GM19372 (cell line): ENCODE measurements at regions not wholly inside any gene's neighbourhood (a gene's known extent, or its start where the extent isn't known, plus 50 kb on each side); places are given as distances from the start of the nearest gene placed in this dataset.
"Not testable (repeated sequence)": the region's sequence is repeated elsewhere in the genome, so short reads cannot be mapped to it uniquely, and the experiment has no call there.

Experiments used
- ATAC-seq: cut with Tn5 transposase; IDR thresholded peaks from one replicate; pipeline ENCODE4 v1.9.1; 2021; ENCODE audit warnings: mild to moderate bottlenecking, low read depth, moderate library complexity; ENCODE audit not compliant: unreplicated experiment

- no peak for ATAC-seq
Measured at GRCh38 chr1:221022331-221022730, 143.1 kb downstream of the HLX start.

- no peak for ATAC-seq
Measured at GRCh38 chr1:221023482-221023881, 144.2 kb downstream of the HLX start.

- ATAC-seq: no peak
Measured at GRCh38 chr1:221025501-221025900, 146.3 kb downstream of the HLX start.

- ATAC-seq: no peak
Measured at GRCh38 chr1:221025956-221026355, 146.7 kb downstream of the HLX start.

GRCh38 chr1:221029981-221030649 lies 150.9 kb downstream of the HLX start:
- ATAC-seq: no peak

- no peak for ATAC-seq
Measured at GRCh38 chr1:221030990-221031389, 151.7 kb downstream of the HLX start.

GRCh38 chr1:221031458-221032203 lies 152.4 kb downstream of the HLX start:
- no peak for ATAC-seq

GRCh38 chr1:221032204-221032585 lies 153.0 kb downstream of the HLX start:
- ATAC-seq: no peak

- no peak for ATAC-seq
Measured at GRCh38 chr1:221032637-221033280, 153.5 kb downstream of the HLX start.

- ATAC-seq: no peak
Measured at GRCh38 chr1:221035662-221036153, 156.5 kb downstream of the HLX start.

- ATAC-seq: no peak
Measured at GRCh38 chr1:221039616-221040015, 160.4 kb downstream of the HLX start.

- no peak for ATAC-seq
Measured at GRCh38 chr1:221040101-221040500, 160.9 kb downstream of the HLX start.

GRCh38 chr1:221040691-221041285 lies 161.5 kb downstream of the HLX start:
- ATAC-seq: no peak

- no peak for ATAC-seq
Measured at GRCh38 chr1:221044538-221044937, 165.3 kb downstream of the HLX start.

- ATAC-seq: no peak
Measured at GRCh38 chr1:221045151-221045550, 165.9 kb downstream of the HLX start.

GRCh38 chr1:221045842-221046831 lies 166.9 kb downstream of the HLX start:
- peak; percentile 92 for ATAC-seq

GRCh38 chr1:221051391-221051790 lies 172.1 kb downstream of the HLX start:
- not testable (repeated sequence) for ATAC-seq

GRCh38 chr1:221053889-221054288 lies 174.6 kb downstream of the HLX start:
- ATAC-seq: no peak

- ATAC-seq: no peak
Measured at GRCh38 chr1:221059506-221059905, 180.3 kb downstream of the HLX start.

GRCh38 chr1:221063651-221064050 lies 184.4 kb downstream of the HLX start:
- no peak for ATAC-seq
